Heart left ventricle (tissue), 16 donors: ENCODE measurements at regions not wholly inside any gene's neighbourhood (a gene's known extent, or its start where the extent isn't known, plus 50 kb on each side); places are given as distances from the start of the nearest gene placed in this dataset.

Experiments
- ATAC-seq, 4 donors: fragments of 200-7000 bp; cut with Tn5 transposase; one replicate each; pipeline ENCODE4 v1.9.1; 2020 to 2022; ENCODE audit warnings: moderate library complexity in 4 of 4, mild to moderate bottlenecking in 3 of 4, moderate number of reproducible peaks in 1 of 4
- DNase-seq, 5 donors: peaks; one replicate each; pipeline ENCODE4 v3.0.0-alpha.2; 2020
- H3K27ac ChIP-seq, 12 donors: fragments of 200-600 bp; sonication (generic) in 4 of 12; one replicate each; pipeline versions ENCODE4 v1.5.0 to v1.8.0; 2016 to 2022; ENCODE audit warnings: mild to moderate bottlenecking in 2 of 12
- H3K27me3 ChIP-seq, 9 donors: fragments of 200-600 bp; sonication (generic) in 2 of 9; one replicate each; pipeline versions ENCODE4 v1.5.1 to v1.8.0; 2016 to 2022; ENCODE audit warnings: mild to moderate bottlenecking in 3 of 9
- H3K36me3 ChIP-seq, 9 donors: fragments of 200-600 bp; sonication (generic) in 2 of 9; one replicate each; pipeline versions ENCODE4 v1.5.0 to v1.8.0; 2018 to 2022; ENCODE audit warnings: mild to moderate bottlenecking in 2 of 9
- H3K4me1 ChIP-seq, 12 donors: fragments of 200-600 bp; sonication (generic) in 4 of 12; one replicate each; pipeline versions ENCODE4 v1.5.0 to v1.8.0; 2016 to 2022; ENCODE audit warnings: mild to moderate bottlenecking in 3 of 12
- H3K4me3 ChIP-seq, 12 donors: fragments of 200-600 bp; sonication (generic) in 4 of 12; one replicate each; pipeline versions ENCODE4 v1.5.0 to v1.8.0; 2017 to 2022; ENCODE audit warnings: mild to moderate bottlenecking in 9 of 12, moderate library complexity in 4 of 12
- H3K9me3 ChIP-seq, 12 donors: fragments of 200-600 bp; sonication (generic) in 4 of 12; one replicate each; pipeline versions ENCODE4 v1.5.0 to v1.8.0; 2016 to 2022; ENCODE audit warnings: mild to moderate bottlenecking in 1 of 12
- POLR2A ChIP-seq, 2 donors: fragments of 450-650 bp; IDR thresholded peaks; one replicate each; pipeline ENCODE4 v1.6.1; 2017; ENCODE audit warnings: antibody characterized with exemption in 2 of 2, mild to moderate bottlenecking in 2 of 2, moderate library complexity in 2 of 2
- WGBS, 4 donors: extraction: QIAGEN DNeasy Blood & Tissue Kit in 2 of 4; methylation state at CpG; one replicate each; pipeline versions ENCODE4 v1.1.5 to v1.1.7; 2013 to 2018; 5-methylcytosine and 5-hydroxymethylcytosine counted together
- intact Hi-C, 10 donors: fragments of 100-400 bp; cut with DNase I; formaldehyde crosslinking; loops; one replicate each; pipeline versions ENCODE4 v1.11.1 to v1.14.2; 2022
- TF ChIP-seq, protein P1 (sequence below), 12 donors: fragments of 200-600 bp; sonication (generic) in 4 of 12; IDR thresholded peaks; one replicate each; pipeline versions ENCODE4 v1.5.0 to v1.8.0; 2018 to 2022; ENCODE audit warnings: antibody characterized with exemption in 12 of 12, mild to moderate bottlenecking in 5 of 12
- donor health status: ischemic (EF 13 %, LVEDD 7.1; RV severe dilation, severe dysfunction).
- donor health status: healthy with polysubstance abuse.
- donor health status: DM: no; HTN: yes; CAD: no.
- donor health status: DM: no; HTN: no; CAD: no.
- donor health status: ischemic (EF 25% LVEDD 6.9; RV normal size, moderate dysfunction).
- donor health status: ischemic (EF 25% LVEDD 5.7; RV mildly dilated, moderate dysfunction).
- donor health status: healthy.
- donor health status: DM: yes; HTN: yes; CAD: no.
- donor health status: ischemic (EF 35%, LVEDD 5.7; RV mildly dilated, moderate dysfunction).
- donor health status: nonischemic (EF 11% LVEDD 7.7; RV severe dilation, severe dysfunction).
- donor health status: DM: yes; HTN: yes; CAD: no.
- donor health status: PGD.
- donor health status: ischemic (EF 29% LVEDD 5.4; RV normal size, mild dysfunction).
- donor health status: nonischemic (EF 23%, LVEDD 6.1; RV moderate dilation, normal function).

- no peaks in the 10 kb centered on the region for H3K9me3 ChIP-seq
- TF ChIP-seq POLR2A (IDR thresholded peaks at IDR 0.05), result no peak
- TF ChIP-seq, protein P1, sequence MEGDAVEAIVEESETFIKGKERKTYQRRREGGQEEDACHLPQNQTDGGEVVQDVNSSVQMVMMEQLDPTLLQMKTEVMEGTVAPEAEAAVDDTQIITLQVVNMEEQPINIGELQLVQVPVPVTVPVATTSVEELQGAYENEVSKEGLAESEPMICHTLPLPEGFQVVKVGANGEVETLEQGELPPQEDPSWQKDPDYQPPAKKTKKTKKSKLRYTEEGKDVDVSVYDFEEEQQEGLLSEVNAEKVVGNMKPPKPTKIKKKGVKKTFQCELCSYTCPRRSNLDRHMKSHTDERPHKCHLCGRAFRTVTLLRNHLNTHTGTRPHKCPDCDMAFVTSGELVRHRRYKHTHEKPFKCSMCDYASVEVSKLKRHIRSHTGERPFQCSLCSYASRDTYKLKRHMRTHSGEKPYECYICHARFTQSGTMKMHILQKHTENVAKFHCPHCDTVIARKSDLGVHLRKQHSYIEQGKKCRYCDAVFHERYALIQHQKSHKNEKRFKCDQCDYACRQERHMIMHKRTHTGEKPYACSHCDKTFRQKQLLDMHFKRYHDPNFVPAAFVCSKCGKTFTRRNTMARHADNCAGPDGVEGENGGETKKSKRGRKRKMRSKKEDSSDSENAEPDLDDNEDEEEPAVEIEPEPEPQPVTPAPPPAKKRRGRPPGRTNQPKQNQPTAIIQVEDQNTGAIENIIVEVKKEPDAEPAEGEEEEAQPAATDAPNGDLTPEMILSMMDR (IDR thresholded peaks at IDR 0.05), result no peak
- H3K4me1 ChIP-seq, result peaks cover 0 to 27% (median 11%) of the 10 kb centered on the region in 12 donors
- no peak overlapping the region for H3K4me3 ChIP-seq
- intact Hi-C loops, result no loop called here
- H3K36me3 ChIP-seq, result no peaks in the 10 kb centered on the region
- H3K27me3 ChIP-seq, result no peaks in the 10 kb centered on the region
- DNase-seq (no peak), ATAC-seq (no peak)
- WGBS, 4 donors, result 86 to 90% (median 88%) methylated on average over 7 of the region's 7 CpGs
- no peak overlapping the region for H3K27ac ChIP-seq
Measured at GRCh38 chr2:9092383-9093282, 89.1 kb upstream of the MBOAT2 start.

DNA sequence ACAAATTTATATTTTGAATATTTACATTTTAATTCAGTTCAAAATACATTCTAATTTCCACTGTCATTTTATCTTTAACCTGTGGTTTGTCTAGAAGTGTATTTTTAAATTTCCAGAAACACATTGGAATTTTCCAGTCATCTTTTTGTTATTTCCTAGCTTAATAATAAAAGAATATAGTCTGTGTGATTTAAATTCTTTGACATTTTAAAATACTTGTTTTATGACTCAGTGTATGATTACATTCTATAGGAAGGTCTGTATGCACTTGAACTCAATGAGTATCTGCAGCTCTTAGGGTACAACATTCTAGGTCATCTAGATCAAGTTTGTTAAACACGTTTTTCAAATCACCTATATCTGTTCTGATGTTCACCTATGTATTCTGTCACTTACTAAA is 88.3 kb upstream of the MBOAT2 start:
- no peak overlapping the region for H3K27ac ChIP-seq
- ATAC-seq, result no peak
- no peaks in the 10 kb centered on the region for H3K27me3 ChIP-seq
- intact Hi-C loops, result no loop called here
- WGBS, 4 donors, result 76 to 80% (median 78%) methylated on average over 1 of the region's 1 CpG
- H3K4me3 ChIP-seq, result no peak overlapping the region
- TF ChIP-seq, protein P1 (IDR thresholded peaks at IDR 0.05), result no peak
- no peak for TF ChIP-seq POLR2A (IDR thresholded peaks at IDR 0.05)
- DNase-seq, result no peak
- H3K9me3 ChIP-seq, result no peaks in the 10 kb centered on the region
- H3K4me1 ChIP-seq, result peaks cover 0 to 24% (median 12%) of the 10 kb centered on the region in 12 donors
- H3K36me3 ChIP-seq, result no peaks in the 10 kb centered on the region

GRCh38 chr2:9089831-9090230 is 86.3 kb upstream of the MBOAT2 start:
- ATAC-seq (no peak), DNase-seq (no peak)
- H3K9me3 ChIP-seq, result no peaks in the 10 kb centered on the region
- TF ChIP-seq, protein P1 (IDR thresholded peaks at IDR 0.05), result no peak
- TF ChIP-seq POLR2A (IDR thresholded peaks at IDR 0.05), result no peak
- H3K36me3 ChIP-seq, result no peaks in the 10 kb centered on the region
- H3K27me3 ChIP-seq, result no peaks in the 10 kb centered on the region
- H3K27ac ChIP-seq, result no peak overlapping the region
- intact Hi-C loops, result no loop called here
- H3K4me1 ChIP-seq, result peaks cover 0 to 8% (median 2%) of the 10 kb centered on the region in 12 donors
- WGBS, 4 donors, result 95 to 96% (median 96%) methylated on average over 5 of the region's 5 CpGs
- H3K4me3 ChIP-seq, result no peak overlapping the region

DNA sequence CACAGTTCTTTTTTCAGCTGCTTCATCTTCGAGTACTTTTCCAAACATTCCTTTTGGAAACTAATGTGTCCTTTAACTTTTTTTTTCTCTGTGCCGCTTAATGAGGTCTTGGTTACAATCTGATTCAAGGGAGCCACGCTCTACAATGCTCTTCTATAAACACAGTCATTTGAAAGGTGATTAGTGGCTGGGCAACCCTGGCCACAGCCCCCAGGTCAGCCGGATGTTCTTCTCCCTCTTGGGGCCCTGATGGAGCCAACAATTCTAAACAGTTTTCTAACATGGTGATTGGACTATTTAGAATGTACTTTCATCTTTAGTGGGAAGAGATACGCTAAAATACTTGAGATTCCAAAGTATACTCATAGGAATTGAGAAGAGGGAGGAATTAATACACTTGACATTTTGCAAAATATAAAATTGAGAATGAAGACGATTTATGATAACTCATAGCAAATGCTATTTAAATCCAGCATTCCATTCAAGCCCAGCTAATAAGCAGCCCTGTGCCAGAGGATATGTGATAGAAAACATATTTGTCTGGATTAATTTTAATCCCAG is 83.7 kb upstream of the MBOAT2 start:
- Histone ChIP-seq H3K27ac (no peak overlapping the region), H3K4me3 (no peak overlapping the region), H3K4me1 (peaks cover 0 to 7% (median 2%) of the 10 kb centered on the region in 12 donors), H3K36me3 (no peaks in the 10 kb centered on the region), H3K9me3 (peaks cover 0 to 3% (median 0%) of the 10 kb centered on the region in 12 donors), H3K27me3 (no peaks in the 10 kb centered on the region)
- intact Hi-C loops, result no loop called here
- 28 to 41% (median 34%) methylated on average over 6 of the region's 6 CpGs for WGBS, 4 donors
- no peak for DNase-seq
- TF ChIP-seq, protein P1 (IDR thresholded peaks at IDR 0.05), result no peak
- ATAC-seq, result no peak
